GM23338 (cell line): ENCODE measurements at regions not wholly inside any gene's neighbourhood (a gene's known extent, or its start where the extent isn't known, plus 50 kb on each side); places are given as distances from the start of the nearest gene placed in this dataset.

Experiments used
- ATAC-seq: fragments of 200-7000 bp; cut with Tn5 transposase; 3 replicates; pipeline ENCODE4 v1.9.1; 2020
- DNase-seq: peaks from one replicate; pipeline ENCODE4 v3.0.0-alpha.2; 2015; ENCODE audit warnings: low spot score
- H2AFZ ChIP-seq: fragments of 200-600 bp; sonication (generic); 2 replicates; pipeline ENCODE4 v1.8.0; 2016; ENCODE audit warnings: antibody characterized with exemption, mild to moderate bottlenecking, moderate library complexity
- H3F3A ChIP-seq: fragments of 200-600 bp; sonication (generic); replicated peaks from 2 replicates; pipeline ENCODE4 v1.8.0; 2017; ENCODE audit warnings: antibody characterized with exemption, mixed run types, low read depth
- H3K27ac ChIP-seq: fragments of 200-600 bp; sonication (generic); 2 replicates; pipeline ENCODE4 v1.6.1; 2016; ENCODE audit warnings: low read depth
- H3K27me3 ChIP-seq: fragments of 200-600 bp; sonication (generic); 2 replicates; pipeline ENCODE4 v1.8.0; 2016; ENCODE audit warnings: mild to moderate bottlenecking, mixed run types, moderate library complexity; ENCODE audit not compliant: insufficient read depth
- H3K36me3 ChIP-seq: fragments of 200-600 bp; sonication (generic); 2 replicates; pipeline ENCODE4 v1.8.0; 2016; ENCODE audit warnings: mild to moderate bottlenecking; ENCODE audit not compliant: insufficient read depth
- H3K4me1 ChIP-seq: fragments of 200-600 bp; sonication (generic); 2 replicates; pipeline ENCODE4 v1.8.0; 2016; ENCODE audit warnings: mild to moderate bottlenecking, moderate library complexity; ENCODE audit not compliant: insufficient read depth
- H3K4me2 ChIP-seq: fragments of 200-600 bp; sonication (generic); 2 replicates; pipeline ENCODE4 v1.7.1; 2017; ENCODE audit warnings: mixed run types
- H3K4me3 ChIP-seq: fragments of 200-600 bp; sonication (generic); 2 replicates; pipeline ENCODE4 v1.6.1; 2016; ENCODE audit warnings: mixed run types
- H3K79me2 ChIP-seq: fragments of 200-600 bp; sonication (generic); replicated peaks from 2 replicates; pipeline ENCODE4 v1.8.0; 2017; ENCODE audit warnings: mild to moderate bottlenecking; ENCODE audit not compliant: insufficient read depth
- H3K9me2 ChIP-seq: fragments of 200-600 bp; sonication (generic); 2 replicates; pipeline ENCODE4 v1.8.0; 2017; ENCODE audit not compliant: insufficient read depth
- H4K20me1 ChIP-seq: fragments of 200-600 bp; sonication (generic); replicated peaks from 2 replicates; pipeline ENCODE4 v1.8.0; 2017; ENCODE audit warnings: mild to moderate bottlenecking; ENCODE audit not compliant: insufficient read depth
- H3K27ac Mint-ChIP-seq: 2 replicates; pipeline ENCODE4 v1.8.0; 2020; ENCODE audit warnings: inconsistent platforms, mild to moderate bottlenecking, moderate library complexity, mixed read lengths
- H3K27me3 Mint-ChIP-seq: 3 replicates; pipeline ENCODE4 v1.8.0; 2022; ENCODE audit warnings: low read depth, mild to moderate bottlenecking, moderate library complexity, mixed read lengths, inconsistent platforms; ENCODE audit not compliant: insufficient read depth, poor library complexity
- H3K36me3 Mint-ChIP-seq: 3 replicates; pipeline ENCODE4 v1.8.0; 2021; ENCODE audit warnings: low read depth, mild to moderate bottlenecking, inconsistent platforms, moderate library complexity, mixed read lengths
- H3K4me1 Mint-ChIP-seq: 3 replicates; pipeline ENCODE4 v1.8.0; 2020; ENCODE audit warnings: mild to moderate bottlenecking, inconsistent platforms, mixed read lengths
- H3K4me3 Mint-ChIP-seq: 3 replicates; pipeline ENCODE4 v1.8.0; 2021; ENCODE audit warnings: moderate library complexity, mild to moderate bottlenecking, inconsistent platforms, mixed read lengths
- H3K9me3 Mint-ChIP-seq: 3 replicates; pipeline ENCODE4 v1.8.0; 2020; ENCODE audit warnings: moderate library complexity, mild to moderate bottlenecking, inconsistent platforms, mixed read lengths
- CREB1 ChIP-seq: fragments of 250-450 bp; sonication (Bioruptor Pico); IDR thresholded peaks from 2 replicates; pipeline ENCODE4 v1.5.0; 2020; ENCODE audit warnings: low read depth, mild to moderate bottlenecking, moderate library complexity
- CTCF ChIP-seq, 2 experiments: fragments of 200-600 bp in 1 of 2; sonication (generic) in 1 of 2; conservative IDR thresholded peaks; 2 replicates each; pipeline versions ENCODE4 v1.5.1 to v1.6.1; 2016 to 2017; ENCODE audit warnings: antibody characterized with exemption in 2 of 2, low read depth in 2 of 2, mild to moderate bottlenecking in 2 of 2, moderate library complexity in 1 of 2
- ETS1 ChIP-seq: IDR thresholded peaks from 2 replicates; pipeline ENCODE4 v1.6.1; 2016; ENCODE audit warnings: antibody characterized with exemption
- EZH2 ChIP-seq: fragments of 200-600 bp; sonication (generic); IDR thresholded peaks from one replicate; pipeline ENCODE4 v1.8.0; 2017; ENCODE audit warnings: antibody characterized with exemption, mild to moderate bottlenecking, low read depth; ENCODE audit not compliant: unreplicated experiment
- EZH2phosphoT487 ChIP-seq: fragments of 200-600 bp; sonication (generic); IDR thresholded peaks from one replicate; pipeline ENCODE4 v1.8.1; 2018; ENCODE audit warnings: antibody characterized with exemption; ENCODE audit not compliant: unreplicated experiment
- JUNB ChIP-seq: IDR thresholded peaks from one replicate; pipeline ENCODE4 v1.6.1; 2016; ENCODE audit warnings: antibody characterized with exemption; ENCODE audit not compliant: unreplicated experiment
- NANOG ChIP-seq: IDR thresholded peaks from 2 replicates; pipeline ENCODE4 v1.6.1; 2016; ENCODE audit warnings: antibody characterized with exemption, borderline replicate concordance
- POLR2AphosphoS5 ChIP-seq: IDR thresholded peaks from 2 replicates; pipeline ENCODE4 v1.6.1; 2016; ENCODE audit warnings: antibody characterized with exemption, low read depth
- REST ChIP-seq: IDR thresholded peaks from one replicate; pipeline ENCODE4 v1.6.1; 2018; ENCODE audit warnings: antibody characterized with exemption; ENCODE audit not compliant: unreplicated experiment
- STAT1 ChIP-seq: IDR thresholded peaks from one replicate; pipeline ENCODE4 v1.6.1; 2016; ENCODE audit warnings: antibody characterized with exemption; ENCODE audit not compliant: unreplicated experiment
- ZNF114 ChIP-seq: fragments of 250-450 bp; sonication (Bioruptor Pico); IDR thresholded peaks from 2 replicates; pipeline ENCODE4 v1.5.0; 2020; ENCODE audit warnings: mild to moderate bottlenecking, moderate library complexity
- ZNF331 ChIP-seq: fragments of 250-450 bp; sonication (Bioruptor Pico); IDR thresholded peaks from 2 replicates; pipeline ENCODE4 v1.5.0; 2020; ENCODE audit warnings: low read depth, mild to moderate bottlenecking, moderate library complexity
- ZNF462 ChIP-seq: fragments of 250-450 bp; sonication (Bioruptor Pico); IDR thresholded peaks from 2 replicates; pipeline ENCODE4 v1.5.0; 2020; ENCODE audit warnings: mild to moderate bottlenecking, moderate library complexity

- no peaks in the 10 kb centered on the region for H3K27me3 Mint-ChIP-seq
- Histone ChIP-seq H2AFZ (no peak overlapping the region), H3K79me2 (no peaks in the 10 kb centered on the region), H4K20me1 (no peaks in the 10 kb centered on the region), H3F3A (no peaks in the 10 kb centered on the region), H3K9me2 (no peaks in the 10 kb centered on the region), H3K36me3 (no peaks in the 10 kb centered on the region), H3K27me3 (no peaks in the 10 kb centered on the region), H3K4me1 (no peaks in the 10 kb centered on the region; the same call in 1 of the 2 replicates), H3K4me2 (no peak overlapping the region), H3K27ac (no peak overlapping the region), H3K4me3 (no peak overlapping the region)
- H3K4me3 Mint-ChIP-seq: no peak overlapping the region
- H3K27ac Mint-ChIP-seq: no peak overlapping the region
- peaks cover 5% of the 10 kb centered on the region; the same call in 1 of the 3 replicates for H3K4me1 Mint-ChIP-seq
- no peaks in the 10 kb centered on the region for H3K9me3 Mint-ChIP-seq
- no peaks in the 10 kb centered on the region for H3K36me3 Mint-ChIP-seq
- ATAC-seq (no peak), DNase-seq (no peak)
- TF ChIP-seq POLR2AphosphoS5: no peak
- TF ChIP-seq ETS1: no peak
- no peak for TF ChIP-seq EZH2
- no peak for TF ChIP-seq ZNF462
- TF ChIP-seq REST: no peak
- TF ChIP-seq STAT1: no peak
- TF ChIP-seq CTCF (conservative IDR thresholded peaks at IDR 0.05; ENCODE audit: low read depth in 2 of 2): no peak
- no peak for TF ChIP-seq EZH2phosphoT487
- no peak for TF ChIP-seq NANOG
- no peak for TF ChIP-seq JUNB
- no peak for TF ChIP-seq ZNF331
- TF ChIP-seq ZNF114 (CRISPR knock-in tag): no peak
- TF ChIP-seq CREB1 (CRISPR knock-in tag): no peak
Measured at GRCh38 chr1:199945591-199945990, 81.9 kb upstream of the NR5A2 start.
